NCI-H82 (cell line): ENCODE measurements at regions not wholly inside any gene's neighbourhood (a gene's known extent, or its start where the extent isn't known, plus 50 kb on each side); places are given as distances from the start of the nearest gene placed in this dataset.
"Not testable (repeated sequence)": the region's sequence is repeated elsewhere in the genome, so short reads cannot be mapped to it uniquely, and the experiment has no call there.

Source experiments
- DNase-seq: peaks from one replicate; lab custom pipeline; 2025; lab: John Stamatoyannopoulos, UW

DNA sequence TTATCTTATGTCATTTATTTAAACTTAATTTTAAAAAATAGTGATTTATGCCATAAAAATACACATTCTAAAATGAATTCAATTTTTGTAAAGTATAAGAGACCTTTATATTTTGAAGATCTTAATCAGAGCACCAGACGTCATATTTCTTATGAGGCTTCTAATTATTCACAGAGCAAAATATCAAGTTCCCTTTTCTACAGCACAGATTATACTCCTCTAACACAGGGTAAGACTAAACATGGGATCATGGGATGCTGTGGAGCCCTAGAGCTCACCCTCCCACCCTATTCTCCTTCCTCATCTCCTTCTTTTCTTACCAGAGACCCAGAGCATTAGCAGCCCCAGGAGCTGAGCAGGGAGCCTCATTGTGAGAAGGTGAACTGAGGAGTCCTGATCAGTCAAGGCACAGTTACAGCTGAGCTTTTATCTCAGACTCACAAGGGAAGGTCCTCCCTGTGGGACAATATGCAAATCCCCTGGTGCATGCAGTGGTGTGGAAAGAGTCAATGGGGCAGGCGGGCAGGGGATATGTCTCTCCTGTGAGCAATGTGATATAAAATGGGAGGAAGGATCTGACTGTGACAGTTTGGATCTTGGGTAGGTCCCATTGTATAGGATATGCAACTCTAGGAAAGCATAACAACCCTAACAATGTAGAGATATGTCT is 530.7 kb downstream of the RPIA start:
- DNase-seq: not testable (repeated sequence)

DNA sequence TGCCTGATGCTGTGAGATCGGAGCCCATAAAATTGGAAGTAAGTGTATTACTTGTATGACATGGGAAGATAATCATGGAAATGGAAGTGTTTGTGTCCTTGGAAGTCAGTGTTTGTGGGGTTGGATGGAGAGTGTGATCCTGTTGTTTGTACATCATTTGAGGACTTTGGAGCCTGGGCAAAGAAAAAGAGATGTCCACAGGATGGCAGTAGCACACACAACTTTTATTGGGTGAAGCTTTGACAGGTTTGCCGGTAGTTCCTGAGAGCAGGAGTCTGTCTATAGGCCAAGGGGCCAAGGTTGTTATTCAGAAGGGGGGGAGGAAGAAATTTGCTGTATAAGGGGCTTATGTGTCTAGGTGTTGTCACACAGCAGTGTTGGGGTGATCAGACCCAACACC is 533.3 kb downstream of the RPIA start:
- not testable (repeated sequence) for DNase-seq

GRCh38 chr2:89229979-89230378 is 538.5 kb downstream of the RPIA start:
- not testable (repeated sequence) for DNase-seq

DNA sequence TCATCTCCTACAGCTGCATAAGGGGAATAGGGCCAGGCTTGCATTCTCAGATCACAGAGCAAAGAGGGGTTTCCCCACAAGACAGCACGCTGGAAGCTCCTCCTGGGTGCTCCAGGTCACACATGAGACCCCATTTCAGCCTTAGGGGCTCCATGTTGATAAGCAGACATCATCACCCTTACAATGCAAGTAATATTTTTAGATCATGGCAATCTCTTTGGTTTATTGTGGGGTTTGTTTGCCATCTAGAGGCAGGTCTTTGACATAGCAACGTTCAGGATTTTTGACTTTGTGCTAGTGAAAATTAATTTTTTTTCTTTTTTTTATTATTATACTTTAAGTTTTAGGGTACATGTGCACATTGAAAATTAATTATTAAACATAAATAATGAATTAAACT is 539.8 kb downstream of the RPIA start:
- DNase-seq: not testable (repeated sequence)

DNA sequence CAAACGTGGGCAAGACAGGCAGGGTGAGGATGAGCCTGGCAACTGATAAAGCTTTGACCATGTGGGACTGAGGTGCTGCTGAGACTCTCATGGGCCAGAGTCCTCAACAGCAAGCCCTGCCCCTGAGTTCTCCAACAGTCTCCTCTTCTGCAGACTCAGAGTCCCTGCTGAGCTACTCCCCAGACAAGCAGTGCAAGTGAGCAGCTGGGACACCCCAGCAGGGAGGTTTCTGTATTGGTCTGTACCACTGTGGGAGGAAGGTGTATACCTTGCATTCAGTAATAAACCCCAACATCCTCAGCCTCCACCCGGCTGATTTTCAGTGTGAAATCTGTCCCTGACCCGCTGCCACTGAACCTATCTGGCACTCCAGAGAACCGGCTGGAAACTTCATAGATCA is 542.5 kb downstream of the RPIA start:
- DNase-seq: not testable (repeated sequence)

GRCh38 chr2:89234818-89235466 is 543.5 kb downstream of the RPIA start:
- not testable (repeated sequence) for DNase-seq

DNA sequence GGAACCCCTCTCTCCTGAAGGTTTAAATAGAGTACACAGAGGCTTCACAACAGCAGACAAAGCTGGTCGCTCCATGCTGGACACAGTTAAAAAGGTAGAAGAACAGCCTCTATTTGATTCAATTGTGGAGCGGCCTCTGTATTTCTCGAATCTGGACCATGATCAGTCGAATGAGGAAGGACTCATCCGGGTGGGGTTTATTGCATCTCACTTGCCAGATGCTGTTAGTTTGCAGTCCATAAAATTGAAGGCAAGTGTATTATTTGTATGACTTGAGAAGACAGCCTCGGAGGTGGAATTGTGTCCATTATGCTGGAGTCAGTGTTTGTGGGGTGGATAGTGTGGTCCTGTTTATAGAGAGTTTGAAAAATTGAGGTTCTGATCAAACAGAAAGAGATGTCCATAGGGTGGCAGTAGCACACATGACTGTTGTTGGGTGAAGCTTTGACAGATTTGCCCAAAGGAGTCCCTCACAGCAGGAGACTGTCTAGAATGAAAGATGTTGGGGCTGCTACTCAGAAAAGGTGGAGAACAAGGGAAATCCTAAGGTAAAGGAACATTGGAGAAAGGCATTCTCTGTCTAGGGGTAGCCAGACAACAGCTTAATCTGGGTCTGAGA is 545.5 kb downstream of the RPIA start:
- not testable (repeated sequence) for DNase-seq

GRCh38 chr2:89237783-89238182 is 546.3 kb downstream of the RPIA start:
- not testable (repeated sequence) for DNase-seq

DNA sequence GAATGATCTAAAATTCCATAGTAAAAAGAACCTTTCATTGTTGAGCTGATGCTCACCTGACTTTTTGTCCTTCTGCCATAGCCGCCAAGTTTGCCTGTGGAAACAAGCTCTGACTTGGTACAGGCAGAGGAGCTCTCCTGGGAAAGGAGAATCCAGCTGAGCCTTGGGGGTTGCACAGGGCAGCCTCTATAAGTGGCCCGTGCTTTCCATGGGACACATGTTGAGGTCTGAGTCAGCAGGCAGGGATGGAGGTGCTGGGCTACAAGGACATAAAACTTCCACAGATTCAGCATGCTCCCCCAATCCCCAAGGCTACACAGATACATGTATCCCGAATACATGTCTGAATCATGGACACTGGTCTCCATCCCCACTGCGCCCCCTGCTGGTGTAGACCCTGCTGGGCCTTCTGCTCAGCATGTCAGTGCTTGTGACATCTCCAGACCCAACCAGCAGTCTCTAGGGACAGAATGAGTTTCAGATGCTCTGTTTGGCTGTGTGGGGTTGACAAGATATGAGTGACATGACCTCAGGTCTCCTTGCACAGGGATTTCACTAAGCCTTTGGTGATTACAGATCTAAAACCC is 551.7 kb downstream of the RPIA start:
- DNase-seq: not testable (repeated sequence)

- DNase-seq: not testable (repeated sequence)
Observed at GRCh38 chr2:89244407-89244806, 552.9 kb downstream of the RPIA start.

GRCh38 chr2:89245478-89245877 is 554.0 kb downstream of the RPIA start:
- DNase-seq: not testable (repeated sequence)

DNA sequence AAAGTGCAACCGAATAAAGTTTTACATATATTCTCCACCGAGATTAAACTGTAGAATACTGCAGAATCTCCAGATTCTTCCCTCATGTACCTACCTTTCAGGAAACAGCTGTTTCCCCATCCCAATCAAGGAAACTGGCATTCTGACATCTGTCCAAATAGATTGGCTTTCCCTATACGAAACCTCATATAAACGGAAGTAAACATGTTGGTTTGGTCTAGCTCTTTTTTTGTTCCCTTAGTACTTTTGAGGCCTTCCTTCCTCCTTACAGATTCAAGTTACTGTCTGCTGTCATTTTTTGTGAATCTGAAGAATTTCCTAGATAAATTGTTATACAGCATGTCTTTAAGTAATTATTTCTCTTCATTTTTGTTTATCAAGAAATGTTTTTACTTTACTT is 554.6 kb downstream of the RPIA start:
- DNase-seq: not testable (repeated sequence)

GRCh38 chr2:89246620-89247019 is 555.1 kb downstream of the RPIA start:
- not testable (repeated sequence) for DNase-seq

DNA sequence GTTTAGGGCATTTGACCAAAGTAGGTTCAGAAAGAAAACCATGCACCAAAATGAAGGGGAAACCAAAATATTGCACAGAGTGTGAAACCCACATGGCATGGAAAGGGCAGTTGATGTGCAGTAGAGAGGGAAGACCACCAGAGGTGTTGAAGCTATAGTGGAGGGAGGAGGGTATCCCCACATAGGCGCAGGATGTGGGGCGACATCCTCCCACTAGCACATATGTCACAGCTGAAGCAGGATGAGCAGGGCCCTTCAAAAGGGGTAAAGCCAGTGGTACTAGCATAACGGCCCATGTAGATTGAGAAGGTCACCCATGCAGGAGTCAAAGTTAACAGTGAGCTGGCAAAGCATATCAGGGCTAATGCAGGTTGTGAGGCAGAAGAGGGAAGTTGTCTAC is 563.5 kb downstream of the RPIA start:
- not testable (repeated sequence) for DNase-seq

DNA sequence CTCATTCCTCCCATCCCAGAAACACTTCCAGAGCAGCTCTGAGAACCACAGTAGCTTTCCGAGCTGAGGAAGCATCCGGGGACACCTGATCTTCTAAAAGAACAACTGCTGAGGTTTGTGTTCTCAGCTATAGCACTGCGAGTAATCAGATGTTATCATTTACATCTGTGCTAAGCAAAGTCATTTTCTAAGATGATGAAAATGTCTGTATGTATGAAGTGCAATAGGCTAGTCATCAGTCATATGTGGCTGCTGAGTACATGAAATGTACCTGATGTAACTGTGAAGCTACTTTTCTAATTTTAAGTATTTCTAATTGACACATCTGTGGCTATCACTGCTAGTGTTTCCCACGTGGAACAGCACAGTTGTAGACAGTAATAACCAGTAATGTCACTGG is 582.0 kb downstream of the RPIA start:
- not testable (repeated sequence) for DNase-seq

- not testable (repeated sequence) for DNase-seq
Observed at GRCh38 chr2:89280536-89280935, 589.1 kb downstream of the RPIA start.

- DNase-seq: not testable (repeated sequence)
Observed at GRCh38 chr2:89286448-89287080, 595.1 kb downstream of the RPIA start.

GRCh38 chr2:89287084-89287483 is 595.6 kb downstream of the RPIA start:
- DNase-seq: not testable (repeated sequence)

GRCh38 chr2:89291717-89292298 is 600.3 kb downstream of the RPIA start:
- not testable (repeated sequence) for DNase-seq

DNA sequence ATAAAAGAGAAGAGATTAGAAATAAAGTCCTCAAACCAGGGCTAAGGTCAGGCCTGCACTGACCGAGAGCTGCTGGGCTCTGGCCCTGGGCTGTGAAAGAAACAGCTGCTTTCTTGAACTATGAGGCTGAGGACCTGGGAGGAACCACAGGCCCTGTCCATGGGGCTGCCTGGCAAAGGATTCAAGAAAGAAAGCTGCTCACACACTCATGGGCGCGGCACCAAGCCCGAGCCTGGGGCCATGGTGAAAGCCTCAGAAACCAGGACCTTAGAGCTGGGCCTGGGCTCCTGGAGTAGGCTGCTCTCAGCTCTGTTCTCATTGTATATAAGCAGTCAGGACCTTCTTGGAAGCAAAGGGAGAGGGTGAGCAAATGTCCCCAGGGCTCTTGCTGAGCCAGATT is 601.9 kb downstream of the RPIA start:
- not testable (repeated sequence) for DNase-seq

DNA sequence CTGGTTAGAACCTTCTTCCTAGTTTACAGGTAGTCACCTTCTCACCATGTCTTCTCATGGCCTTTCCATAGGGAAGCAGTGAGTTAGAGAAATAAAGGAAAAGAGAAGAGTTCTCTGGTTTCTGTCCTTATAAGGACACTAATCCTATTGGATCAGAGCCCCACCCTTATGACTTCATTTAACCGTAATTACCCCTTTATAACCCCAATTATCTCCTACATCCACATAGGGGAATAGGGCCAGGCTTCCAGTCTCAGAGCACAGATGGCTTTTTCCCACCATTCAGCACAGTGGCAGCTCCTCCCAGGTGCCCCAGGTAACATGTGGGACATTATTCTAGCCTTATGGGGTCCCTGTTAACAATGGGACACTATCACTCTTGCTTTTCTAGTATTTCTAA is 602.9 kb downstream of the RPIA start:
- DNase-seq: not testable (repeated sequence)
